Fibroblast of mammary gland (primary cell): ENCODE measurements at regions not wholly inside any gene's neighbourhood (a gene's known extent, or its start where the extent isn't known, plus 50 kb on each side); places are given as distances from the start of the nearest gene placed in this dataset.

Experiments
- DNase-seq: peaks from one replicate; pipeline ENCODE4 v3.0.0-alpha.2; 2010; ENCODE audit warnings: low read depth
- H3K4me3 ChIP-seq: 2 replicates; pipeline ENCODE4 v1.5.1; 2011; ENCODE audit warnings: low read depth, mild to moderate bottlenecking, low read length, moderate library complexity; ENCODE audit not compliant: control insufficient read depth
- CTCF ChIP-seq: conservative IDR thresholded peaks from 2 replicates; pipeline ENCODE4 v1.5.1; 2011; ENCODE audit warnings: low read depth, low read length, inconsistent platforms; ENCODE audit not compliant: control insufficient read depth, insufficient read depth

DNA sequence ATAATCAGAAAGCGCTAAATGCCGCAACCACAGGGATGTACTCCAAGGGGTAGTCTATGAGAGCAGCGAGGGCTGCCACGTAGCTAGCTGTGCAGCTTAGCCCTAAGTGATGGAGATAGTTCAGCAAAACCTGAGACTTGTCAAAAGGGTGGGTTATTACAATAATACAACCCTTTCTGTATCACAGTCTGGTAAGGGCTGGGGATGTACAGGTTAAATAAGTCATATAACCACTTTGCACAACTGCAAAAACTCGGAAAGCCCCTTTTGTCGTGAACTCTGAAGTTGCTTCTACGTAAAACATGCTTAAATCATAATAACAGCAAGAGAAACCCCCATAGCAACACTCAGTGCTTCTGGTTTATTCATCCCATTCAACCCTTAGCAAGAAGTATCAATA is 598.8 kb downstream of the SUCLG1 start:
- TF ChIP-seq CTCF, result no peak

GRCh38 chr2:83859553-83859952 is 599.5 kb downstream of the SUCLG1 start:
- no peak for TF ChIP-seq CTCF
- no peak for DNase-seq

More for the DNA sequence above, 598.8 kb downstream of the SUCLG1 start:
- DNase-seq, result no peak
- no peak overlapping the region for H3K4me3 ChIP-seq

GRCh38 chr2:83851066-83851465 is 608.0 kb downstream of the SUCLG1 start:
- DNase-seq, result no peak
- TF ChIP-seq CTCF, result no peak
- no peak overlapping the region for H3K4me3 ChIP-seq

More at GRCh38 chr2:83859553-83859952, 599.5 kb downstream of the SUCLG1 start:
- no peak overlapping the region for H3K4me3 ChIP-seq

DNA sequence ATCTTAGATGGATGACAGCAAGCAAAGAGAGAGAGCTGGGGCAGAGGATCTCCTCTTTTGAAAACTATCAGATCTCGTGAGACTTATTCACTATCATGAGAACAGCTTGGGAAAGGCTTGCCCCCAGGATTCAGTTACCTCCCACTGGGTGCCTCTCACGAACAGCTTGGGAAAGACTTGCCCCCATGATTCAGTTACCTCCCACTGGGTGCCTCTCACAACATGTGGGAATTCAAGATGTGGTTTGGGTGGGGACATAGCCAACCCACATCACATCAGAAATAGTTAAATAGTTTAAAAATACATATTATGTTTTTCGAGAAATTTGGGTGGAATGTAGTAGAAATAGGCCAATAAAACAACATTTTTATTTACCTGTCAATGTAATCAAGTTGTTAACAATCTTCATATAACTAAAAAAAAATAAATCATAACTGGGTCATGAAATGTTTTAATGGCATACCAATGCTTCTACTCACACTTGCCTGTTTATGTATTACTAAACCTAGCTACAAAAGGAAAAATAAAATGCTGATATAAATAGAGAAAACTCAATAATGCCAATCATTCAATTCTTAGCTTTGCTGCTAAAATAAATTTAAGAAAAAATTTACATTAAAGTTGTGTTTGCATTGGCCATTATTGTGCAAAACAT is 608.9 kb downstream of the SUCLG1 start:
- no peak for TF ChIP-seq CTCF
- H3K4me3 ChIP-seq, result no peak overlapping the region
- no peak for DNase-seq

DNA sequence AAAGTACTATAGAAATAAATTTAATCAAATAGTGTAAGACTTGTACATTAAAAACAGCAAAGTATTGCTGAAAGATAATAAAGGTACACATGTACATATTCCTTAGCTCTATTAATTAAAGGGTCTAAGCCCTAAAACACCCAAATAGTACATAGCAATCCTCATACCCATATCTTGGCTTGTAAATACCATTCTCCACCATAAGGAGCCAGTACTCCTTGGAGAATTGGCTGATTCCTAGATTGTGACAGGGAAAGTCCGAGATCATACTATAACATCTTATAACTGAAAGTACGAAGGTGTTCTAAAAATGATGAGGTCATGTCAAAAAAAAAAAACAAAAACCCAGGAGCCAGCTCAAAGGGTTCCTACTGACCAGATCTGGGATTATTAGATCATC is 614.6 kb downstream of the SUCLG1 start:
- no peak for TF ChIP-seq CTCF
- no peak overlapping the region for H3K4me3 ChIP-seq
- no peak for DNase-seq

DNA sequence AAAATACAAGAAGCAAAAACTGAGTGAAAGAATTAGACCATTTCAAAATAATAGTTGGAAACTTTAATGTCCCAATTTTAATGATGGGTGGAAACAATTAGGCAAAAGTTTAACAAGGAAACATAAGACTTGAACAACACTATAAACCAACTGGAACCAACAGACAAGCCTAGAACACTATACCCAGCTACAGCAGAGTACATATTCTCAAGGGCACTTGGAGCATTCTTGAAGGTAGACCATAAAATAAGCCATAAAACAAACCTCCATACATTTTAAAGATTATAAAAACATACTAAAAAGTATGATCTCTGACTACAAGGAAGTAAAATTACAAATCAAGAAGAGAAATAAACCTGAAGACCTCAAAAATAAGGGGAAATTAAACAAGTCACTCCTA is 616.7 kb downstream of the SUCLG1 start:
- no peak for DNase-seq
- H3K4me3 ChIP-seq, result no peak overlapping the region
- no peak for TF ChIP-seq CTCF

- no peak overlapping the region for H3K4me3 ChIP-seq
- DNase-seq, result no peak
- no peak for TF ChIP-seq CTCF
Observed at GRCh38 chr2:83837823-83838222, 621.3 kb downstream of the SUCLG1 start.
